LNCAP (cell line): ENCODE measurements at regions not wholly inside any gene's neighbourhood (a gene's known extent, or its start where the extent isn't known, plus 50 kb on each side); places are given as distances from the start of the nearest gene placed in this dataset.

Experiments
- CTCF ChIP-seq: fragments of 450-650 bp; IDR thresholded peaks from 2 replicates; pipeline ENCODE4 v1.5.1; 2017; ENCODE audit warnings: mild to moderate bottlenecking

- no peak for TF ChIP-seq CTCF
Measured at GRCh38 chr17:31687505-31688126, 171.4 kb downstream of the COPRS start.

- TF ChIP-seq CTCF = no peak
Measured at GRCh38 chr17:31686495-31686894, 172.5 kb downstream of the COPRS start.

DNA sequence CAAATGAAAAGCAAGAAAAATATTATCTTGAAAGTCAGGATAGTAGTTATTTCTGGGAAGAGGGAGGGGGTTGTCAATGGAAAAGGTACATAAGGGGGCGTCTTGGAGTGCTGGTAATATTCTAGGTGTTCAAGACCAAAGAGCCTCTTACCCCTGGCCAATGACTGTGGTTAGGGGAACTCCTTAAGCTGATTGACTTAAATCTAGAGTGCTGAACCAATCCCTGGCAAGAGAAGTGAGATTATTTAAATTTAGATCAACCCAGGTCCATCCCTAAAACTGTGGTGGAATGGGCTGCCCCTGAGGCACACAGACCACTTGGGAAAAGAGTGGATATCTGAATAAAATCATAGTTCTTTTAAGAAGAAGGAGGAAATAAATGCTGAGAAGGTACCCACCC lies 174.1 kb downstream of the COPRS start:
- no peak for TF ChIP-seq CTCF

DNA sequence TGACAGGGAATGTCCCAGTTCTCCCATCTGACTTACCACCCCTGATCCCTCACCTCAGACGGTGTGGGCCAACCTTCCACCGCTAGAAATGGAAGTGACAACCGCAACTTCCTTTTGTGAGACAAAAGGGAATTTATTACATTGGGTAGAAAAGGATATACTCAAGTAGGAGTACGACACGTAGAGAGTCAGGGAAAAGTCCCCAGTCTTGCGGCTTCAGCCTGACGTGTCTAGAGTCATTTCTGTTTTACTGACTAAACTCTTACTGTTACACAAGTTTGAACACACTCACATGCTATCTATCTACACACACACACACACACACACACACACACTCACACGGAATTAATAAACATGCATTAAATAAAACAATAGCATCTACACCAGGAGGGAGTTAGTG lies 178.9 kb downstream of the COPRS start:
- TF ChIP-seq CTCF = no peak

- no peak for TF ChIP-seq CTCF
Measured at GRCh38 chr17:31679667-31680066, 179.4 kb downstream of the COPRS start.

GRCh38 chr17:31678431-31678830 lies 180.6 kb downstream of the COPRS start:
- no peak for TF ChIP-seq CTCF

DNA sequence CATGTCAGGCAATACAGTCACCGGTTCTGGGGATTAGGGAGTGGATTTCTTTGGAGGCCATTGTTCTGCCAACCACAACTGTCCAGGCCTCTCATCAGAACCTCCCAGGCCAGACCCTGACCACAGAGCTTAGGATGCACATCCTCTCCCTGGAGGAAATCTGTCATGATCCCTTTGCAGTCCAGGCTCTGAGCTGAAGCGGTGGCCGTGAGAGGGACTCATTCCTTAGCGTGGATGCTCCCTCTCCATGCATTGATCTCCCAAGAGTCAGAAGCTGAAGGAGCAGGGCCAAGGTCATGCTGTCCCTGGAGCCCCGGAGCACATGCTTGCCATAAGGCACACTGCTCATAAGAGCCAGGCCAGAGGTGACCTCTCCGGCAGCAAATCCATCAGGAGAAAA lies 181.4 kb downstream of the COPRS start:
- no peak for TF ChIP-seq CTCF

DNA sequence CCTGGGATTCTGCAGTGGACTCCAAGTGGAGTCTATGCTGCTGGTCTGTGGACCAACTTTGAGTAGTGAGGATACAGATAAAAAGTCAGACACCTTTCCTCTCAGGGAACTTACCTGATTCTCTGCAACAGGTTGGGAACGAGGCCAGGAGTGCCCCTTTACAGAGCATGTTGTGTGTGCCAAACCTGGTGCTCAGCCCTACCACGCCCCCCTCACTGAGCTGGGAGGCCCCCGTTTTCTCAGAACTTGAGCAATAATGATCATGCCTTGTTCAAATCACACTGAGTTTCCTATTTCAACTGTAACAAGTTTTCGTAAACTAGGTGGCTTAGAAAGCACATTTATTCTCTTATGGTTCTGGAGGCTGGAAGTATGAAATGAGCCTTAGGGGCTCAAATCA lies 182.0 kb downstream of the COPRS start:
- no peak for TF ChIP-seq CTCF
